HL-60 (cell line): ENCODE measurements at regions not wholly inside any gene's neighbourhood (a gene's known extent, or its start where the extent isn't known, plus 50 kb on each side); places are given as distances from the start of the nearest gene placed in this dataset.

Source experiments
- CTCF ChIP-seq: IDR thresholded peaks from one replicate; pipeline ENCODE4 v1.5.1; 2011; ENCODE audit warnings: low read length, control low read depth, inconsistent platforms; ENCODE audit not compliant: insufficient read depth
- GABPA ChIP-seq: IDR thresholded peaks from 2 replicates; pipeline ENCODE4 v1.6.1; 2012; ENCODE audit warnings: low read depth
- POLR2AphosphoS5 ChIP-seq: IDR thresholded peaks from 2 replicates; pipeline ENCODE4 v1.6.1; 2012; ENCODE audit warnings: low read depth
- REST ChIP-seq: IDR thresholded peaks from 2 replicates; pipeline ENCODE4 v1.6.1; 2012; ENCODE audit warnings: low read depth; ENCODE audit not compliant: insufficient replicate concordance

GRCh38 chr3:22988566-22988965 is 214.6 kb upstream of the UBE2E2 start:
- TF ChIP-seq POLR2AphosphoS5 (no peak), CTCF (no peak), REST (no peak), GABPA (no peak)
